ENCODE measurements at regions not wholly inside any gene's neighbourhood (a gene's known extent, or its start where the extent isn't known, plus 50 kb on each side); places are given as distances from the start of the nearest gene placed in this dataset.

DNA sequence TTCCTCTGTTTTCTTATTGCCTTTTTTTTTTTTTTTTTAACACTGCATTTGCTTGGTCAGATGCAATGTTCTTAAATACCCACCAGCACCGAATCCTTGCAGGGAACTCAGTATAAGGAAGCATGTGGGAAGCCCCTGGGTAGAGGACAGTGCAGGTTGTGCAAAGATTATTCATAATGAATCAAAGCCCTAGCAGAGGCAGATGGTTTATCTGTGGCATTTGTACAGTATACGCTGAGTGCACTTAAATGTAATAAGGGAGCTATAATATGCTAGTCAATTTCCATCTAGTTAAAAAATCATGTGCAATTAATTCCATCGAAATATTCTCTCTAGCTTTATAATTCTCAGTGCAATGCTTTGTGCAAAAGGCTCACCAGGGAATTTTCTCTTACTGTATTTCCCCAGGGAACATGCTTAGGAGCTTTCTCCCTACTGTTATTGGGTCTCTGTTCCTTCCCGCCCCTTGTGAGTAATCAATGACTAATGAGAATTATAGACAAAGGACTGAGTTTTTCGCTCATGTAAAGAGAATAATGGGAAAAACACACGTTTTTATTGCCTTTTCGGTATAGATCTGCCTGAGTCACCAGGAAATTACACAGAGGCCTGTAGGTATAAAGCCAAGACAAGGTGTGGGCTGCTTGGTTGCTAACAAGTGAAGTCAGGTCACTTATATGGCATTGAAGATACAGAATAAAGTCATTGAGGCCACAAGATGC lies 1214.3 kb upstream of the TMEM132C start:
- Mint-ChIP-seq H3K4me1 (no peaks in the 10 kb centered on the region), H3K9me3 (ENCODE audit: low read depth) (peaks cover 3% of the 10 kb centered on the region), H3K4me3 (no peak overlapping the region), H3K27ac (no peak overlapping the region), H3K36me3 (no peaks in the 10 kb centered on the region), H3K27me3 (no peaks in the 10 kb centered on the region)
- ATAC-seq (no peak), DNase-seq (no peak)
- CTCF ChIA-PET, result no interaction called here

DNA sequence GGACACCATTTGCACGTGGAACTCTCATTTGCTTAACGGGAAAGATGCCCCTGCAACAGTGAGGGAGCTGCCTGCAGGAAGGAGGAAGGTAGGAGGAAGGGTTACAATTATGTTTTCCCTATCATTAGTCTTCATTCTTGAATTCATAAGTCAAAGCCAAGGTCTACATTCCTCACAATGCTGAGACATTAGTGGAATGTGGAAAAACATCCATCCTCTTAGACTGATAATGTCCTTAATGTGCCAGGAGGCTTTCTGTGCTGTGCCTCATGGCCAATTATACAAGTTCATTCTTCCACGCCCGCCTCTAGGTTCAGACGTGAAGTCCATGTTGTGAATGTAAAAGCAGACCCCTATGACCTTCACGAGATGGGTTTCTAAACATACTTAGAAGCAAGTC lies 1212.4 kb upstream of the TMEM132C start:
- DNase-seq (no peak), ATAC-seq (no peak)
- H3K4me1 Mint-ChIP-seq, result no peaks in the 10 kb centered on the region
- H3K36me3 Mint-ChIP-seq, result no peaks in the 10 kb centered on the region
- no peak overlapping the region for H3K27ac Mint-ChIP-seq
- H3K27me3 Mint-ChIP-seq, result no peaks in the 10 kb centered on the region
- no peaks in the 10 kb centered on the region for H3K9me3 Mint-ChIP-seq (ENCODE audit: low read depth)
- CTCF ChIA-PET, result no interaction called here
- H3K4me3 Mint-ChIP-seq, result no peak overlapping the region

DNA sequence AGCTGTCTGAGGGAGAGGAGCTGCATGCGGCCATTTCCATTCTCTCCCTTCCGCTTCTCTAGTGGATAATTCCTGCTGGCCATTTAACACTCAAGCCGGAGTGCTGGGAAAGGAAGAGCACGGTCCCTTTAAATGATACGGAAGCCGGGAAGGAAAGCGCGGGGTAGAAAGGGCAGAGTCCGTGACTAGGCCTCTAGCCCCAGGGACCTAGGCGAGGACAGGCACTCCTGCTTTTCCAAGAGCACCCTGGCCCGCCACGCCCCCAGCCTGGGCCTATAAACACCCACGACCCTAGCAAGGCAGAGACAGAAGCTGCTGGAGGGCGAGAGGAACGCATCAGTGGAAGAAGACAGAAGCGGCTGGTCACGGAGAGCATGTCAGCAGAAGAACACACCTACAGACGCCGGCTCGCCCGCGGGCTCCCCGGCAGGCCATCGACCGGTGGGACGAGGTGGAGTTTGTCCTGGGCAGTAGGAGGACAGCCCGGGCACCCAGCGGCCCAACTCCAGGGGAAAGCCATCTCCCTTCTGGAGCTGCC lies 1206.6 kb upstream of the TMEM132C start:
- Mint-ChIP-seq H3K9me3 (ENCODE audit: low read depth) (no peaks in the 10 kb centered on the region), H3K36me3 (no peaks in the 10 kb centered on the region), H3K4me3 (no peak overlapping the region), H3K27ac (no peak overlapping the region), H3K4me1 (no peaks in the 10 kb centered on the region), H3K27me3 (peaks cover 3% of the 10 kb centered on the region)
- DNase-seq (no peak), ATAC-seq (no peak)
- CTCF ChIA-PET, result no interaction called here

DNA sequence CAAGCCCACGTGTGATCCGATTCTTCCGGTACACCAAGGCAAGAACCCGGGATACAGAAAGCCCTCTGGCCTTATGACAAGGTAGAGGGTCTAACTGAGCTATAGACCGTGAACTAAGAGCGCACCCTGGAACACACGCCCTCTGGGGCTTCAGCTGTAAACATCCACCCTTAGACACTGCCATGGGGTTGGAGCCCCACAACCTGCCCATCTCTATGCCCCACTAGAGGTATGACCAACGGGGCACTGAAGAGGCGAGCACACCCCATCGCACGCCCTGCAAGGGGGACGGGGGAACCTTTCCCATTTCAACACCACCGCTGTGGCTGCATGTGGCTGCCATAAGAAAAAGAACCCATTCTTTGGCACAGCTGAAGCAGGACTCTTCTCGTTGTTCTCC lies 1206.0 kb upstream of the TMEM132C start:
- no peaks in the 10 kb centered on the region for H3K36me3 Mint-ChIP-seq
- H3K9me3 Mint-ChIP-seq (ENCODE audit: low read depth), result no peaks in the 10 kb centered on the region
- no peak for ATAC-seq
- H3K4me3 Mint-ChIP-seq, result no peak overlapping the region
- CTCF ChIA-PET, result no interaction called here
- no peak for DNase-seq
- peaks cover 3% of the 10 kb centered on the region for H3K27me3 Mint-ChIP-seq
- no peaks in the 10 kb centered on the region for H3K4me1 Mint-ChIP-seq
- H3K27ac Mint-ChIP-seq, result no peak overlapping the region

DNA sequence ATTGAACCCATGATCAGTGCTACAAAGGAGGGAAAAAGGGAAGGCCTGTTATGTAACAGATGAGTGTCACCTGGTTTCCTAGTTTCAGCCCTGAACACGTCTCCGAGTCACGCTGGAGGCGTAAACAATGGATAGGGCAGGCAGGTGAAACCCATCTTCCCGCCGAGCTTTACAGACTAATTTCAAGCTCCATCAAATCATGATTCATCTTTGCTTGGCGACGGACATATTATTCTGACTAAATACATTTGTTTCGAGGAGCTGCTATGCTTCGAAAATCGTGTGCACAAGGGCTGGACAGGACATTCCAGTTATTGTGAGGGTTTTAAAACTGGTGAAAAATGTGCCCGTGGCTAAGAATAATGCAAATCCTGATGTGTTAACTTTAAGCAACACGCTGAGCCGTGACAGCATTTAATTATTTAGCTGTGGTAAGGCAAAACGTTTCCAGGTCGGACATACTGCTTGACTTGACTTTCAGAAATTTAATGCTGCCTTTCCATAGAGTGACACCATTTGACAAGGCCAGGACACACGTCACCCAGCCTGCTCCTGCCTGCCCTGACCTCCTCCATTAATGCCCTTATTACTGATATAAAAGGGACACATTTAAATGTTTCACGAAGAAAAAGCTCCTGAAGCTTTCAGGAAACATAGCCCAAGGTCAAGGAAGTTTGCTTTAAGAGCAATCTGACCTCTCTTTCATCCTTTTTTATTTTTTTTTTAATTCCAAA lies 1203.5 kb upstream of the TMEM132C start:
- Mint-ChIP-seq H3K9me3 (ENCODE audit: low read depth) (no peaks in the 10 kb centered on the region), H3K4me1 (no peaks in the 10 kb centered on the region), H3K27me3 (peaks cover 3% of the 10 kb centered on the region), H3K27ac (no peak overlapping the region), H3K4me3 (no peak overlapping the region), H3K36me3 (no peaks in the 10 kb centered on the region)
- no peak for ATAC-seq
- CTCF ChIA-PET, result no interaction called here
- DNase-seq, result no peak

DNA sequence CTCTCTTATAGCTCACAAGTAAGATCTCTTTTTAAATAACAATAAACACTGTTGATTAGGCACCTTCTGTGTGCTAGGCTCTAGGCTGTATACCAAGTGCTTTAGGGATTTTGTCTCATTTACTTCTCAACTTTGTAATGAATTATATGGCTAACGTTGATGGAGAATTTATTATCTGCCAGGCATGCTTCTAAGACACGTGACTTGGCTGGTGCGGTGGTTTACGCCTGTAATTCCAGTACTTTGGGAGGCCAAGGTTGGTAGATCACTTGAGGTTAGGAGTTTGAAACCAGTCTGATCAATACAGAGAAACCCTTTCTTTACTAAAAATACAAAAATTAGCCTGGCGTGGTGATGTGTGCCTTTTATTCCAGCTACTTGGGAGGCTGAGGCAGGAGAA lies 1202.8 kb upstream of the TMEM132C start:
- H3K27ac Mint-ChIP-seq, result no peak overlapping the region
- H3K36me3 Mint-ChIP-seq, result no peaks in the 10 kb centered on the region
- peaks cover 3% of the 10 kb centered on the region for H3K27me3 Mint-ChIP-seq

DNA sequence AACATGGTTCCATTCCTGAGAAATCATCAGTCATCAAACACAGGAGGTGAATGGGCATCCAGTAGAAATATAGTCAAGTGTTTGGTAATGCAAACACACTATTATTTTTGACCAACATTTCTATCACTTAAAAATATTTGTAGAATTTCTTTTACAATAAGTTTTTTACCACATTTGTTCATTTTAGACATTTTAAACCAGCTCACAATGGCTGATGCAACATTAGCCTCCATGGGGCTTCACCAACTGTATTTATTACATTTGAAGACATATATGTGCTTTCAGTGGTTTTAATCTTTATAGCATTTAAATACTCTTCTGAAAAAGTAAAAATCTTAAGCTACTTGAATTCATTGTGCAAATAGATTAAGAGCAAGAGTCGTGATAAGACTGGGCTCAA lies 1201.4 kb upstream of the TMEM132C start:
- CTCF ChIA-PET, result no interaction called here
- H3K27ac Mint-ChIP-seq, result no peak overlapping the region
- no peaks in the 10 kb centered on the region for H3K27me3 Mint-ChIP-seq
- H3K36me3 Mint-ChIP-seq, result no peaks in the 10 kb centered on the region
- no peaks in the 10 kb centered on the region for H3K4me1 Mint-ChIP-seq
- DNase-seq (no peak), ATAC-seq (no peak)
- H3K4me3 Mint-ChIP-seq, result no peak overlapping the region
- H3K9me3 Mint-ChIP-seq (ENCODE audit: low read depth), result no peaks in the 10 kb centered on the region

More for the DNA sequence above, 1202.8 kb upstream of the TMEM132C start:
- H3K4me3 Mint-ChIP-seq, result no peak overlapping the region
- H3K4me1 Mint-ChIP-seq, result no peaks in the 10 kb centered on the region
- DNase-seq, result no peak
- no peaks in the 10 kb centered on the region for H3K9me3 Mint-ChIP-seq (ENCODE audit: low read depth)
- CTCF ChIA-PET, result no interaction called here
- ATAC-seq, result no peak

DNA sequence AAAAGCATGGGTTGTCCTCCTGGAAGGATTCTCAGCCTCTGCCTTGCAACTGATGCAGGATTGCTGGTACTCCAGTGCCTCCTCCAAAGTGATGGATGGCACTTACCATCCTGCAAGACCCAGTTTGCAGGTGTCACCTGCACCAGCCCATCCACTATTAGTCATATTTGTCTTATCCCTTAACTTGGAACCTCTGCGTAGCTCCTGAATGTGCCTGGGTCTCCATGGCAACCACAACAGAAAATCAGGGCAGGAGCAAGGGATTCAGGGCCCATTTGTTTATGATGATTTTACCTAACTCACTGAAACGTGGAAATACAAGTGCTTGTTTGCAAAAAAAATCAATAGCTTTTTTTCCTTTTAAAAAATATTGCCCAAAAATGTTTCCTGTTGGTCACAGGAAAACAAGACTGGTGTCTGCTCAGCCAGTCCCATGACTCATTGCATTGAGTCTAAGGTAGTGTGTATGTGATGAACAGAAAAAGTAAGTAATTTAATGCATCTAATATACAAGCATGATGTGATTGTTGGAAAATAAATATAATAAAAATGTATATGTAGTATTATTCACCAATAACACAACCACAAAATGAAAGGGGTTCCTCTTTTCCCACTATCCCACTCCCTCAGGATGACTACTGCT lies 1196.3 kb upstream of the TMEM132C start:
- H3K27ac Mint-ChIP-seq, result no peak overlapping the region
- no peaks in the 10 kb centered on the region for H3K9me3 Mint-ChIP-seq (ENCODE audit: low read depth)
- CTCF ChIA-PET, result no interaction called here
- no peaks in the 10 kb centered on the region for H3K4me1 Mint-ChIP-seq
- no peak overlapping the region for H3K4me3 Mint-ChIP-seq
- H3K27me3 Mint-ChIP-seq, result peaks cover 17% of the 10 kb centered on the region
- no peaks in the 10 kb centered on the region for H3K36me3 Mint-ChIP-seq
- DNase-seq, result no peak
- ATAC-seq, result no peak

DNA sequence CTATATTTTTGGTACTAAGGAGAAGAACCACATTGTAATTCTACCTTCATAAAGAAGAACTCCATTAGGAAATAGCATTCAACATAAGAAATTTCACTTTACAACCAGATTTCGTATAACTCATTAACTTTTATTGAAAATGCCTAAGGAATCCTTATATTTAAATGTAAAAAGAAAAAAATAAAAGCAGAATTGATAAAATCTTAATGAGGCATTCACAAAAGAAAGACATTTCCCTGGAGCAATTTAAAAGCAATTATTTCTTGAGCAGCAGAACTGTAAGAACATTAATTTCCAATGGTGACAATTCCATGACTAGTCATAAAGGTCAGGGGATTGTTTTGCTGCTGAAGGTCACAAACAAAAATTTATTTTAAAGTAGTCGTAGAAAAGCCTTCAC lies 1192.8 kb upstream of the TMEM132C start:
- H3K36me3 Mint-ChIP-seq, result no peaks in the 10 kb centered on the region
- CTCF ChIA-PET, result no interaction called here
- no peaks in the 10 kb centered on the region for H3K9me3 Mint-ChIP-seq (ENCODE audit: low read depth)
- ATAC-seq (no peak), DNase-seq (no peak)
- no peaks in the 10 kb centered on the region for H3K4me1 Mint-ChIP-seq
- no peak overlapping the region for H3K4me3 Mint-ChIP-seq
- peaks cover 30% of the 10 kb centered on the region for H3K27me3 Mint-ChIP-seq
- H3K27ac Mint-ChIP-seq, result no peak overlapping the region

DNA sequence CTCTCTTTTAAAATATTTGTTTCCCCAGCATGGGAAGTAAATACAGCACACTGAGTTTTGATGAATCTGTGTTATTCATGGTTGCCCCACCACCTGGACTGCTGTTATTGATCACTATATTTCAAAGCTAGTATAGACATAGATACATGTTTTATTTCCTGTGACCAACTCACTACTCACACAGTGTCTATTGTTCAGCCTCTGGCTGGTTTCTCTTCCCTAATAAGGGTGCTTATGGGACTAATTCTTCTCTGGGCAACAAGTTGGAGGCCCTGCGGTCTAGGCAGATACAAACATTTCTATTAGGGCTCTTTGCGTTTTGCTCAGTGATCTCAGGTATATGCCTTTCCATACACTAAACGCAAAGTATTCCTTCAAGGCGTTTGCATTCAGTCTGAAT lies 1191.0 kb upstream of the TMEM132C start:
- CTCF ChIA-PET, result no interaction called here
- Mint-ChIP-seq H3K9me3 (ENCODE audit: low read depth) (no peaks in the 10 kb centered on the region), H3K4me1 (no peaks in the 10 kb centered on the region), H3K36me3 (no peaks in the 10 kb centered on the region), H3K27me3 (peaks cover 30% of the 10 kb centered on the region), H3K4me3 (no peak overlapping the region), H3K27ac (no peak overlapping the region)
- no peak for ATAC-seq
- DNase-seq, result no peak

DNA sequence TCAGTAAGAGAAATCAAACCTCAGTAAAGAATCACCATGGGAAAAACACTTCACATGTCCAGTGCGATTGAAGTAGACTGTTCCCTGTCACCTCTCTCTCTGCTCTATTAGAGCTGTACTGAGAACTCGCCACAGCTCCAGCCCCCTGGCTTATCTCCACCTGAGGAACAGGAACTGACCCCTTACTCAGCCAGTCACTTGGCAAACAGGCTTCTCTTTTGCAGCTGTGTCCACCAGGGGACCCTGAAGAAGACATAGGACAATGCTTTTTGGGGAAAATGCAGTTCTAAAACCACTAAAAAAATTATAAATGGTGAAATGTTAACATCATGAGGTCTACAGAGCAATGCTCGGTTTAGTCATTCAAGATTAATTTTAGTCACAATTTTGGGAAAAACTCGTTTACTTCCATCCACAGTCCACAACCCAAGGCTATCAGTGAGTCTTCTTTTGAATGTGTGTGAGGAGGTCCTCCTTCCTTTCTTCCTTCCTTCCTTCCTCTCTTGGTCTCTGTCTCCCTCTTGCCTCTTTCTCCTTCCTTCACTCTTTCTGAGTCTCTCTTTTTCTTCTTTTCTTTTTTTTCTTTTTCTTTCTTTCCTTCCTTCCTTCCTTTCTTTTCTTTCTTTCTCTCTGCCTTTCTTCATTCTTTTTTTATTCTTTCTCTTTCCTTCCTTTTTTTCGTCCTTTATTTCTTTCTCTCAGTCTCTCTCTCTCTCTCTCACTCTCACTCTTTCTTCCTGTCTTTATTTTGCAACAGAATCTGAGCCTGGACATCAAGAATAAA lies 1189.5 kb upstream of the TMEM132C start:
- no peak overlapping the region for H3K27ac Mint-ChIP-seq
- no peak overlapping the region for H3K4me3 Mint-ChIP-seq
- H3K27me3 Mint-ChIP-seq, result peaks cover 32% of the 10 kb centered on the region
- no peaks in the 10 kb centered on the region for H3K4me1 Mint-ChIP-seq
- peaks cover 2% of the 10 kb centered on the region for H3K9me3 Mint-ChIP-seq (ENCODE audit: low read depth)
- CTCF ChIA-PET, result no interaction called here
- no peak for DNase-seq
- no peaks in the 10 kb centered on the region for H3K36me3 Mint-ChIP-seq
- ATAC-seq, result no peak

DNA sequence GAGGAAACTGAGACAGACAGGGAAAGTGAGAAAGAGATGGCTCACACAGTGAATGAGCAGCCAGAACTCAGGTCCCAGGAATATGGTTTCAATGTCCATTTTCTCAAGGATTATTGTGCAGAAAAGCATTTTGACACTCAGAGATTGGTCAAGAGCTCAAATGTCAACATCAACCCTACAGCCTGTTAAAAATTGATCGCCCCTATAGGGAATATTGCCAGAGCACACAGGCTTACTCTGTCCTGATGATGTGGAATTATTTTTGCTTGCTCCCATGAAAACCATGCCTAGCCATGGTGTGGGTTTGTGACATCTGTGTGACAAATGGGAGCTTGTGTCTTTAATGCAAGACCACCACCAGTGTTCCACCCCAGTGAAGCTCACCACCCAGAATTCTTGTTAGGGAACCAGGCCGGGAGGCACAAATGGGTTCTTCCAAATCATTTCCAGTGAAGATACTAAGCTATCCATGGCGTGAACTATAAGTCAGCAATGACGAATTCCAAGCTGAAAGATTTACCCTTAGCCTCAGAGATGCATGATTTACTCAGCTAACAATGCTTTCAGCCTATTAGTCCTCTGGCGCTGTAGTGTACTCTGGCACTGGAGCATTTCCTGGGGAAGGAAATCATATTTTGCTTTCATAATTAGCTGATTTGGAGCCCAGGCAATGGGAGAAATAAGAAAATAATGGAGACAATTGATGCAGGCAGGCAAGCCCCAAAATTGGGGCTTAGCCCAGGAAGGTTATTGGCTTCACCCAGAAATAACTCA lies 1188.2 kb upstream of the TMEM132C start:
- H3K27me3 Mint-ChIP-seq, result peaks cover 28% of the 10 kb centered on the region
- no peak overlapping the region for H3K27ac Mint-ChIP-seq
- no peak for DNase-seq
- no peak overlapping the region for H3K4me3 Mint-ChIP-seq
- CTCF ChIA-PET, result interaction anchor here (1.0 kb wide), 1 partner anchor 30 kb away, joined by 3 read pairs; no protein-coding TSS in a partner anchor
- no peak for ATAC-seq
- peaks cover 8% of the 10 kb centered on the region for H3K4me1 Mint-ChIP-seq
- H3K9me3 Mint-ChIP-seq (ENCODE audit: low read depth), result peaks cover 2% of the 10 kb centered on the region
- no peaks in the 10 kb centered on the region for H3K36me3 Mint-ChIP-seq

DNA sequence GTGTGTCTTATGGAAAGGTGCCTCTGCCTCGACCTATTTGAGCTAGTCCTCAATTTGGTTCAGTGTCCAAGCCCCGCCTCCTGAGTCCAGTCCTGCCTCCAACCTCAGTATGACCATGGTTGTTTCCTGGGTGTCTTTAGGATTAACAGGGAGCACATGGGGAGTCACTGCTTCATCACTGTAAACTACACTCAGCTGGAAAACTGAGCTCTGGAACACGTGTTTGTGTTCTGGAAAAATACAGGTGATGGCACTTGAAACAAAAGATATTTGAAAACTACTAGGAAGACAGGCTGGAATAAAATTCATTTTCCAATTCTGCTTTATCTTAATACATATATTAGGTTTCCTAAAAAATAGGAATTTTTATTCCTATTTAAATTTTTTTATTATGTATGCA lies 1187.3 kb upstream of the TMEM132C start:
- ATAC-seq (no peak), DNase-seq (no peak)
- CTCF ChIA-PET, result no interaction called here
- H3K36me3 Mint-ChIP-seq, result no peaks in the 10 kb centered on the region
- H3K9me3 Mint-ChIP-seq (ENCODE audit: low read depth), result peaks cover 2% of the 10 kb centered on the region
- H3K4me3 Mint-ChIP-seq, result no peak overlapping the region
- peaks cover 11% of the 10 kb centered on the region for H3K4me1 Mint-ChIP-seq
- peaks cover 25% of the 10 kb centered on the region for H3K27me3 Mint-ChIP-seq
- H3K27ac Mint-ChIP-seq, result no peak overlapping the region

All from activated CD8-positive, alpha-beta memory T cell treated with anti-CD3 and anti-CD28 coated beads, Interleukin-2, amount 10 ng/mL, durations not matched to agents 7 days and 5 days (primary cell).